ENCODE measurements at regions not wholly inside any gene's neighbourhood (a gene's known extent, or its start where the extent isn't known, plus 50 kb on each side); places are given as distances from the start of the nearest gene placed in this dataset.

DNA sequence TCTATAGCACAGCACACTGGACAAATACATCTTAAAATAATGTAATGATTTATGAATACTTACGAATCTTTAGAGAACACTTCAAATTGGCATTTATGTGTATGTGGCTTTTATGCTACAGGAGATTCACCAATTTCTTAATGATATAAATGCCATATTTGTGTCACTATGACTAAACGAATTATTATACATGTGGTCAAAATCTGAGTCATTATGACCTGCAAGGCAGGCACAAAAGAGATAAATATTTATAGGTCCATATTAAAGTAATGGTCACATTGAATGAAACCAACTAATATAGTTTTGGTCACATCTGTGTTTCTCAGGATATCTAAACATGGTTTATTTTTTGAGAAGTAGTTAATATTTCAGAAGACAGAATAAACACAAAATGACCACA lies 232.3 kb upstream of the SEMA6D start:
- Histone ChIP-seq H3K9me2 (replicated peaks; ENCODE audit: insufficient read depth, low read length) (no peaks in the 10 kb centered on the region), H3K9ac (ENCODE audit: low read length) (no peak overlapping the region), H4K20me1 (ENCODE audit: insufficient read depth, low read depth, low read length) (no peaks in the 10 kb centered on the region), H3K4me1 (ENCODE audit: low read length) (no peaks in the 10 kb centered on the region), H3K27me3 (ENCODE audit: low read length) (no peaks in the 10 kb centered on the region), H3K4me3 (ENCODE audit: low read length) (no peak overlapping the region), H3K36me3 (ENCODE audit: insufficient read depth, low read length) (no peaks in the 10 kb centered on the region), H3K79me2 (ENCODE audit: low read length) (no peaks in the 10 kb centered on the region), H3K4me2 (ENCODE audit: low read depth, low read length, poor library complexity, severe bottlenecking) (no peak overlapping the region), H3K27ac (ENCODE audit: low read length) (no peak overlapping the region), H3K9me3 (ENCODE audit: low read length) (peaks cover 25% of the 10 kb centered on the region; the same call in 1 of the 2 replicates), H2AFZ (ENCODE audit: low read length) (no peak overlapping the region)
- no peak for DNase-seq

DNA sequence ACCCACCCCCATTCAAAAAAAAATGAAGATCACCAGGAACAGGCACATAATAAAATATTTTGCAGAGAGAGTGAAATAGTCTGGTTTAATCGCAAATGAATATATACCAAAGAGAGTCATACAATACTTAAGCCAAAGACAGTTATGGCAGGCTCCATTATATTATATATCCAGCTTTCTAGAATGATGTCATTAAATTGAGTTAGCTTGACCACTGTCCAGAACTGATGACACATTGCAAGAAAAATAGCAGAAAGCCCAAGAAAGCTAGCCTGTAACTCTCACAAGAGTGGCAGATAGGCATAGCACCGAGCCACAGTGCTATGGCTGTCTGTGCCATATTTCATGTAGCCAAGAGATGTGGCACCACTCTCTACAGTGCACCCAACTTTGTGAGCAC lies 231.9 kb upstream of the SEMA6D start:
- DNase-seq: no peak
- no peaks in the 10 kb centered on the region for H3K79me2 ChIP-seq (ENCODE audit: low read length)
- H4K20me1 ChIP-seq (ENCODE audit: insufficient read depth, low read depth, low read length): no peaks in the 10 kb centered on the region
- no peaks in the 10 kb centered on the region for H3K9me2 ChIP-seq (replicated peaks; ENCODE audit: insufficient read depth, low read length)
- H3K9me3 ChIP-seq (ENCODE audit: low read length): peaks cover 25% of the 10 kb centered on the region; the same call in 1 of the 2 replicates
- H3K4me1 ChIP-seq (ENCODE audit: low read length): no peaks in the 10 kb centered on the region
- H3K4me3 ChIP-seq (ENCODE audit: low read length): no peak overlapping the region
- no peaks in the 10 kb centered on the region for H3K27me3 ChIP-seq (ENCODE audit: low read length)
- H3K9ac ChIP-seq (ENCODE audit: low read length): no peak overlapping the region
- H3K36me3 ChIP-seq (ENCODE audit: insufficient read depth, low read length): no peaks in the 10 kb centered on the region
- no peak overlapping the region for H3K4me2 ChIP-seq (ENCODE audit: low read depth, low read length, poor library complexity, severe bottlenecking)
- no peak overlapping the region for H2AFZ ChIP-seq (ENCODE audit: low read length)
- H3K27ac ChIP-seq (ENCODE audit: low read length): no peak overlapping the region

DNA sequence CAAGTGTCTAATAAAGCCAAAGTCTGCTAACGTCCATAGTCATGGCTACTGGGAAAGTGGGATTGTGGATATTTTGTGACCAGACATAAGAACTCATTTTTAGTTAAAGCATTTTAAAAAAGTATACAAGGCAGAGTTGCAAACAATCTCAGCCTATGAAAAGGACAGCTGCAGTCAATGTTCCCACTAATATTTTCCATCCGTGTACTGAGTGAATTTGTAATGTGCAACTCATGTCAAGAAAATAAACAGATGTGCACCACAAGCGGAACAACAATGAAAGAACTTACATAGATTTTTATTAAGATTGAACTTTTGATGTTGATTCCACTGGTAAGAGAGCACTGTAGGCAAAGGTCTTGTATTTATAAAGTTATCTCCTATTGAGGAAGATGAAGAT lies 231.3 kb upstream of the SEMA6D start:
- no peak overlapping the region for H3K27ac ChIP-seq (ENCODE audit: low read length)
- H3K27me3 ChIP-seq (ENCODE audit: low read length): no peaks in the 10 kb centered on the region
- no peaks in the 10 kb centered on the region for H4K20me1 ChIP-seq (ENCODE audit: insufficient read depth, low read depth, low read length)
- H3K4me2 ChIP-seq (ENCODE audit: low read depth, low read length, poor library complexity, severe bottlenecking): no peak overlapping the region
- H3K9me3 ChIP-seq (ENCODE audit: low read length): peaks cover 30% of the 10 kb centered on the region; the same call in 1 of the 2 replicates
- H3K4me1 ChIP-seq (ENCODE audit: low read length): no peaks in the 10 kb centered on the region
- no peaks in the 10 kb centered on the region for H3K36me3 ChIP-seq (ENCODE audit: insufficient read depth, low read length)
- no peak overlapping the region for H3K4me3 ChIP-seq (ENCODE audit: low read length)
- H3K9ac ChIP-seq (ENCODE audit: low read length): no peak overlapping the region
- H2AFZ ChIP-seq (ENCODE audit: low read length): no peak overlapping the region
- no peaks in the 10 kb centered on the region for H3K79me2 ChIP-seq (ENCODE audit: low read length)
- no peak for DNase-seq
- H3K9me2 ChIP-seq (replicated peaks; ENCODE audit: insufficient read depth, low read length): no peaks in the 10 kb centered on the region

DNA sequence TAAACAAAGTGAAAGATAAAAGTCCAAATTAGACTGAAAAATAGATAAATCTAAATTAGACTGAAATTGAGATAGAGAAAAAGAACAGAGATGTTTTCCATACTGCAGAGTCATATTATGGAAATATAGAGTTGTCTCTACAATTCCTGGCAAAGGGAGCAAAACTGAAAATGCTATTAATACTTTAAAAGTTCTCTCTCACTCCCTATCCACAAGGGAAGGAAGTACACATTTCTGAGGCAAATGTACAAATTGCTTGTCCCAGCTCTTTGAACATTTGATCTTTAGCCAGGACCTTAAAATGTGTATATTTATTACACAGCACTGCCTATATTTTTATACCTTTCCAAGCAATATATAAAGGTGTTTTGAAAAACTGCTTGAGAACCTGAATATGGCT lies 225.1 kb upstream of the SEMA6D start:
- Histone ChIP-seq H3K4me2 (ENCODE audit: low read depth, low read length, poor library complexity, severe bottlenecking) (no peak overlapping the region), H3K36me3 (ENCODE audit: insufficient read depth, low read length) (no peaks in the 10 kb centered on the region; the same call in 1 of the 2 replicates), H4K20me1 (ENCODE audit: insufficient read depth, low read depth, low read length) (no peaks in the 10 kb centered on the region), H3K4me3 (ENCODE audit: low read length) (no peak overlapping the region), H3K27me3 (ENCODE audit: low read length) (no peaks in the 10 kb centered on the region), H3K9me2 (replicated peaks; ENCODE audit: insufficient read depth, low read length) (no peaks in the 10 kb centered on the region), H3K27ac (ENCODE audit: low read length) (no peak overlapping the region), H3K79me2 (ENCODE audit: low read length) (no peaks in the 10 kb centered on the region), H2AFZ (ENCODE audit: low read length) (no peak overlapping the region), H3K9me3 (ENCODE audit: low read length) (peaks cover 20% of the 10 kb centered on the region), H3K9ac (ENCODE audit: low read length) (no peak overlapping the region), H3K4me1 (ENCODE audit: low read length) (no peaks in the 10 kb centered on the region)
- no peak for DNase-seq

DNA sequence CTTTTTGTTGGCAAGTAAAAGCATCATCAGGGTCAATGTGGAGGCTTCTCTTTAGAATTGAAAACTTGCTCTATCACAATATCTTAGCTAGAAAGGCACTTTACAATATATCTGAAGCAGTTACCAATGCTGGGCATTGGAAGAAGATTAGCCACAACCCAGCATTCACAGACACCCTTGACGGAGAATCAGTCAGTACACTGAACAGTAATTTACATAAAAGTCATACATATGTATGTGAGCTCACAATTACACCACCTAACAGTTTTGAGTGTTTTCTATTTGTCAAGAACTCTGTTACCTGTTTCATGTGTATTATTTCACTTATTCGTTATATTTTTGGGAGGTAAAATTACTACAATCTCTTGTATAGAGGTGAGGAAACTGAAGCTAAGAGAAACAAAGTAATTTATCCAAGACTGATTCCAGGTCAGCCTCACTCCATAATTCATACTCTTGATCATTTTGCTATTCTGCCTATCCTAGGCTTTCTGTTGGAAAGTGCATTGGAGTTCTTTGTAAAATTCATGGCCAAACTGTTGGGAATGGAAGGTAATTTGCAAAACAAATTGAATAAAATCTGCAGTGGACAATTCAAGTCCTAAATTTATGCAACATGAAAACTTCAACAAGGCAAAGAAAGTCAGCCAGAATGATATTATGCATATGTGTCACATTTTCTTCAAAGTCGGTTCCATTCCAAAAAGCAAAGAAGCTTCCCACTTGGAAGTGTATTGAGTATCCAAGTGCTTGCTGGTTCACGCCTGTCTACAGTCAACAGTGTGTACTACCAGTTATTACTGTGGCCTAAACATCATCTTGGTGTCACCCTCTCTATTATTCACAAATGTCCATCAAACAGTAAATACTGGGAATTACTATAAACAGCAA lies 223.7 kb upstream of the SEMA6D start:
- no peak for DNase-seq
- H3K9me3 ChIP-seq (ENCODE audit: low read length): peaks cover 16% of the 10 kb centered on the region

DNA sequence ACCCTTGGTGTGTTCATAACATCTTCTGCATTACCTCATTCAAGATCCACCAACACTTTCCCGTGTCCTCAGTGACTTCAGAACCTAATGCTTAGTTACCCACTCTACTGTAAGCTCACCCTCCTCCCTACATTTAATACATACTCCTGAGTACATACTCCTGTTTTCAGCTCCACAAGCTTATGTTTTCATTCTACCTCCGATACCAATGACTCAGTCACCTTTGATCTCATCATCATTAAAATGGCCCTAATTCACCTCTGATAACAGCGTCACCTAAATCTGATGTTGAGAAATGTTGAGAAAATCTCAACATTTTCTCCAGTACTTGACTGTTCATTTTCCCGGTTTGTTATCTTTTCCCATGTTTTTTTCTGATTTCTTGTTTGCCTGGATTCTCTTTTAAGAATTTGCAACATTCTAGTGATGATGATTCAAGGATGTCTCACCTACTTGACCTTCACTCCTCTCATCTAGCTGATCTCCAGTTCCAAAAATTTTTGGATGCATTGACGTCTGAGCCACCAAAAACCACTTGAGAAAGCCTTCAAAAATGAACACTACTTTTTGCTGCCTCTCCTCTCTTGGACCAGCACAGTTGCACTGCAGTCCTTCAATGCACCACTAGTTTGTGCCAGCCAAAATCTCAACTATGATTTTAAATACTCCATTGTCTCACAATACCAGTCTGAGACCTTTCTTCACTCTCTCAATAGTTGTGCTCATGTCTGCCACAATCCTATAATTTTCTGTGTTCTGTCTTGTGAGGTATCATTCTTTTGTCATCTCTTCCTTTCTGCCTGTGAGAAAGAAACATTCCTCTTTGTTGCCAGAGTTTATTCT lies 220.7 kb upstream of the SEMA6D start:
- H3K27me3 ChIP-seq (ENCODE audit: low read length): no peaks in the 10 kb centered on the region
- no peaks in the 10 kb centered on the region; the same call in 1 of the 2 replicates for H3K36me3 ChIP-seq (ENCODE audit: insufficient read depth, low read length)
- DNase-seq: no peak
- H3K4me2 ChIP-seq (ENCODE audit: low read depth, low read length, poor library complexity, severe bottlenecking): no peak overlapping the region
- H3K4me1 ChIP-seq (ENCODE audit: low read length): no peaks in the 10 kb centered on the region
- H3K9ac ChIP-seq (ENCODE audit: low read length): no peak overlapping the region
- H3K79me2 ChIP-seq (ENCODE audit: low read length): no peaks in the 10 kb centered on the region
- H3K27ac ChIP-seq (ENCODE audit: low read length): no peak overlapping the region
- no peaks in the 10 kb centered on the region for H3K9me2 ChIP-seq (replicated peaks; ENCODE audit: insufficient read depth, low read length)
- no peak overlapping the region for H3K4me3 ChIP-seq (ENCODE audit: low read length)
- peaks cover 17% of the 10 kb centered on the region for H3K9me3 ChIP-seq (ENCODE audit: low read length)
- no peaks in the 10 kb centered on the region for H4K20me1 ChIP-seq (ENCODE audit: insufficient read depth, low read depth, low read length)
- no peak overlapping the region for H2AFZ ChIP-seq (ENCODE audit: low read length)

More for the DNA sequence above, 223.7 kb upstream of the SEMA6D start:
- Histone ChIP-seq H3K27me3 (ENCODE audit: low read length) (no peaks in the 10 kb centered on the region), H4K20me1 (ENCODE audit: insufficient read depth, low read depth, low read length) (no peaks in the 10 kb centered on the region), H3K9me2 (replicated peaks; ENCODE audit: insufficient read depth, low read length) (no peaks in the 10 kb centered on the region), H3K4me3 (ENCODE audit: low read length) (no peak overlapping the region), H2AFZ (ENCODE audit: low read length) (no peak overlapping the region), H3K9ac (ENCODE audit: low read length) (no peak overlapping the region), H3K36me3 (ENCODE audit: insufficient read depth, low read length) (no peaks in the 10 kb centered on the region; the same call in 1 of the 2 replicates), H3K4me1 (ENCODE audit: low read length) (no peaks in the 10 kb centered on the region), H3K79me2 (ENCODE audit: low read length) (no peaks in the 10 kb centered on the region), H3K27ac (ENCODE audit: low read length) (no peak overlapping the region), H3K4me2 (ENCODE audit: low read depth, low read length, poor library complexity, severe bottlenecking) (no peak overlapping the region)

DNA sequence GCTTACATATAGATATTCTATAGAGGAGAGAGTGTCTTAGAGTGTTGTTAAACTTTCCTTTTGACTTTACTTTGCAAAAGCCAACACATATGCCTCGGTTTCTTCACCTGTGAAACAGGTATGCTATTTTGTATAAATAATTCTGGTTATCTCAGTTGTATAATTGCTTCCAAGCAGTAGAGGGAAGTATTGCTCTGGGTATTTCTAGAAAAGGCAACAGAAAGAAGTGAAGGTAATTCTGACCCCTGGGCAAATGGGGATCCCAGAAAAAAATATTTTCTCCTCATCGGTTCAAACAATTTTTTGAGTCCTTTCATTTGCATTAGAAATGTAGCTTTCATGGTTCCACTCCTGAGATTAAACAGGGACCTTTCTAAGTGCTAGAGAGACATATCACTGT lies 216.5 kb upstream of the SEMA6D start:
- Histone ChIP-seq H3K9me3 (ENCODE audit: low read length) (peaks cover 13% of the 10 kb centered on the region), H3K4me2 (ENCODE audit: low read depth, low read length, poor library complexity, severe bottlenecking) (no peak overlapping the region), H4K20me1 (ENCODE audit: insufficient read depth, low read depth, low read length) (no peaks in the 10 kb centered on the region), H3K79me2 (ENCODE audit: low read length) (no peaks in the 10 kb centered on the region), H3K9me2 (replicated peaks; ENCODE audit: insufficient read depth, low read length) (no peaks in the 10 kb centered on the region), H2AFZ (ENCODE audit: low read length) (no peak overlapping the region), H3K9ac (ENCODE audit: low read length) (no peak overlapping the region), H3K36me3 (ENCODE audit: insufficient read depth, low read length) (no peaks in the 10 kb centered on the region; the same call in 1 of the 2 replicates), H3K4me1 (ENCODE audit: low read length) (no peaks in the 10 kb centered on the region), H3K27ac (ENCODE audit: low read length) (no peak overlapping the region), H3K27me3 (ENCODE audit: low read length) (no peaks in the 10 kb centered on the region), H3K4me3 (ENCODE audit: low read length) (no peak overlapping the region)
- DNase-seq: no peak

DNA sequence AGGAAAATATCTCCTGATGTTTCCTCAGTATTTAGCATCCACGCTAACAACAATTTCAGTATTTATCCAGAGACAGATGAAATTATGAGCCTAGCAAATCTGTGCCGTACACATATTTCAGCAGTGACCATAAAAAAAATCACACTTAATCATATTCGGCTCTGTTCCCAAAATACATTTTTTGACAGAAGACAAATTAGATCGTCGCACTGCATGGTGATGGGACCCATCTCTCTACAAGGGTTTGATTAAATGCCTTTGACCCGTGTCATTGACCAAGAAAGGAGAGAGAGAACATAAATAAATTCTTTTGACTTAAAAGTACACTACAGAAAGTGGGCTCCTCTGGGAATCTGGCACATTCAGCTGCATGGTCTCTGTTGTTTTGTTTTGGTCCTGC lies 215.3 kb upstream of the SEMA6D start:
- Histone ChIP-seq H3K9me3 (ENCODE audit: low read length) (peaks cover 13% of the 10 kb centered on the region), H4K20me1 (ENCODE audit: insufficient read depth, low read depth, low read length) (no peaks in the 10 kb centered on the region), H3K36me3 (ENCODE audit: insufficient read depth, low read length) (no peaks in the 10 kb centered on the region), H3K9me2 (replicated peaks; ENCODE audit: insufficient read depth, low read length) (no peaks in the 10 kb centered on the region), H2AFZ (ENCODE audit: low read length) (no peak overlapping the region), H3K9ac (ENCODE audit: low read length) (no peak overlapping the region), H3K4me2 (ENCODE audit: low read depth, low read length, poor library complexity, severe bottlenecking) (no peak overlapping the region), H3K27me3 (ENCODE audit: low read length) (no peaks in the 10 kb centered on the region), H3K79me2 (ENCODE audit: low read length) (no peaks in the 10 kb centered on the region), H3K4me3 (ENCODE audit: low read length) (no peak overlapping the region), H3K27ac (ENCODE audit: low read length) (no peak overlapping the region), H3K4me1 (ENCODE audit: low read length) (no peaks in the 10 kb centered on the region)
- no peak for DNase-seq
